Immature natural killer cell (primary cell): ENCODE measurements at regions not wholly inside any gene's neighbourhood (a gene's known extent, or its start where the extent isn't known, plus 50 kb on each side); places are given as distances from the start of the nearest gene placed in this dataset.
"Not testable (repeated sequence)": the region's sequence is repeated elsewhere in the genome, so short reads cannot be mapped to it uniquely, and the experiment has no call there.

Experiments
- DNase-seq, 3 donors: peaks; one replicate each; pipeline ENCODE4 v3.0.0; 2022; ENCODE audit warnings: mixed read lengths in 1 of 3
- H3K27ac Mint-ChIP-seq, 6 donors: one replicate each; pipeline ENCODE4 v1.8.0; 2020; ENCODE audit warnings: mixed read lengths in 6 of 6, mild to moderate bottlenecking in 5 of 6, inconsistent platforms in 4 of 6, moderate library complexity in 3 of 6
- H3K27me3 Mint-ChIP-seq, 3 donors: one replicate each; pipeline ENCODE4 v1.8.0; 2020 to 2021; ENCODE audit warnings: low read depth in 3 of 3, mild to moderate bottlenecking in 3 of 3, mixed read lengths in 3 of 3, moderate library complexity in 3 of 3, inconsistent platforms in 1 of 3
- H3K36me3 Mint-ChIP-seq, 3 donors: one replicate each; pipeline ENCODE4 v1.8.0; 2020; ENCODE audit warnings: mixed read lengths in 3 of 3, inconsistent platforms in 2 of 3, mild to moderate bottlenecking in 2 of 3
- H3K4me1 Mint-ChIP-seq, 2 donors: one replicate each; pipeline ENCODE4 v1.8.0; 2020; ENCODE audit warnings: inconsistent platforms in 2 of 2, mild to moderate bottlenecking in 2 of 2, mixed read lengths in 2 of 2, moderate library complexity in 1 of 2
- H3K4me3 Mint-ChIP-seq, 5 donors: one replicate each; pipeline ENCODE4 v1.8.0; 2020; ENCODE audit warnings: mild to moderate bottlenecking in 5 of 5, mixed read lengths in 5 of 5, inconsistent platforms in 3 of 5, moderate library complexity in 3 of 5
- H3K9me3 Mint-ChIP-seq, 6 donors: one replicate each; pipeline ENCODE4 v1.8.0; 2020; ENCODE audit warnings: mild to moderate bottlenecking in 6 of 6, mixed read lengths in 6 of 6, inconsistent platforms in 4 of 6, moderate library complexity in 3 of 6

- Mint-ChIP-seq H3K4me1 (no peaks in the 10 kb centered on the region), H3K36me3 (no peaks in the 10 kb centered on the region), H3K9me3 (no peaks in the 10 kb centered on the region), H3K4me3 (no peak overlapping the region), H3K27ac (no peak overlapping the region), H3K27me3 (peaks cover 0 to 5% (median 1%) of the 10 kb centered on the region in 3 donors)
- DNase-seq = no peak
Measured at GRCh38 chr10:117792214-117792613, 249.7 kb downstream of the EMX2 start.

DNA sequence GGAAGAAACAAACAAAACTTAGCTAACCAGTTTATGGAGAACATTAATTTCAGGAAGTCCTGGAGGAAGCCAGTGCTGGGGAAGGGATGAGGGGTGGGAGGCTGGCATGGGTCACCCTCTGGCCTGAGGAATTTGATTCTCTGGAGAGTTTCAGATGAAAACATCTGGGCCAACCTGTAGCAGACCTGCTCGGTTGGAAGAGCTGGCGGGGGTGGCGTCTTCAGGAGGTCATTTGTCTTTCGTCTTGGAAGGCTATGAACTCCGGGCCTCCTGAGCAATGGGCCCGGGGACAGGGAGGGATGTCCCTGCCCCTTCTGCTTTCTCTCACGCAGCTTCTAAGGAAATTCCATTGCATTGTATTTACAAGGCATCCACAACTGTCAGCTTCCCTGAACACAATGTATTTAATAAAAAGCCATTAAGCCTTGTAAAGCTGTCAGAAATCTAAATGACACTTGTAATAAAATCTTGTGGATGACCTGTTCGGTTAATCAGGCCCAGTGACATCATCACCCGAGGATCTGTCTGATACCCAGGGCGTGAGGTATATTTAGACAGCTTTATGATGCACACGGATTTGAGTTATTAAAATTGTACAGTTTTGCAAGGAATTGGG, 250.5 kb downstream of the RAB11FIP2 start:
- Mint-ChIP-seq H3K27ac (no peak overlapping the region), H3K4me1 (no peaks in the 10 kb centered on the region), H3K27me3 (peaks cover 1 to 7% (median 2%) of the 10 kb centered on the region in 3 donors), H3K4me3 (no peak overlapping the region), H3K36me3 (no peaks in the 10 kb centered on the region), H3K9me3 (no peaks in the 10 kb centered on the region)
- no peak for DNase-seq

- peaks cover 0 to 8% (median 3%) of the 10 kb centered on the region in 3 donors for H3K27me3 Mint-ChIP-seq
- no peak for DNase-seq
- H3K4me3 Mint-ChIP-seq = no peak overlapping the region
- no peaks in the 10 kb centered on the region for H3K4me1 Mint-ChIP-seq
- H3K27ac Mint-ChIP-seq = no peak overlapping the region
- H3K9me3 Mint-ChIP-seq = no peaks in the 10 kb centered on the region
- H3K36me3 Mint-ChIP-seq = no peaks in the 10 kb centered on the region
Measured at GRCh38 chr10:117797296-117797695, 249.4 kb downstream of the RAB11FIP2 start.

DNA sequence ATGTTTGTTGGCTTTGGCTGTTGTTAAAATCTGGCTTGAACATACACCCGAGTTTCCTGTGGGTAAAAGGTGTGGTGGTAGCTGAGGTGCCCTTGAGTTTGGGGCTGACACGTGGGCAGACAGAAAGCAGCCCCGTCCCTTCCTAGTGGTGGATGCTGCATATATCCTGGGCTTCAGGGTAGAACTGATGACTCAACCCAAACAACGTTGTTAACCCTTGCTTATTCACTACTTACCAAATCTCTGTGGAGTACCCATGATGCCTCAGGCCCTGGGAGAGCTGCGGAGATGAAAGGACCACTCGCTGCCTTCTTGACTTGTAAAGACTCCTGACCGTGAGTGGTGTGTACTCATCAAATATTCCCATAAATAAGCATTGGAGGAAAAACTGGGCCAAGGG, 245.1 kb downstream of the RAB11FIP2 start:
- Mint-ChIP-seq H3K9me3 (peaks cover 0 to 4% (median 0%) of the 10 kb centered on the region in 6 donors), H3K36me3 (no peaks in the 10 kb centered on the region), H3K27ac (no peak overlapping the region), H3K27me3 (peaks cover 4 to 6% (median 5%) of the 10 kb centered on the region in 3 donors), H3K4me1 (no peaks in the 10 kb centered on the region), H3K4me3 (no peak overlapping the region)
- no peak for DNase-seq

DNA sequence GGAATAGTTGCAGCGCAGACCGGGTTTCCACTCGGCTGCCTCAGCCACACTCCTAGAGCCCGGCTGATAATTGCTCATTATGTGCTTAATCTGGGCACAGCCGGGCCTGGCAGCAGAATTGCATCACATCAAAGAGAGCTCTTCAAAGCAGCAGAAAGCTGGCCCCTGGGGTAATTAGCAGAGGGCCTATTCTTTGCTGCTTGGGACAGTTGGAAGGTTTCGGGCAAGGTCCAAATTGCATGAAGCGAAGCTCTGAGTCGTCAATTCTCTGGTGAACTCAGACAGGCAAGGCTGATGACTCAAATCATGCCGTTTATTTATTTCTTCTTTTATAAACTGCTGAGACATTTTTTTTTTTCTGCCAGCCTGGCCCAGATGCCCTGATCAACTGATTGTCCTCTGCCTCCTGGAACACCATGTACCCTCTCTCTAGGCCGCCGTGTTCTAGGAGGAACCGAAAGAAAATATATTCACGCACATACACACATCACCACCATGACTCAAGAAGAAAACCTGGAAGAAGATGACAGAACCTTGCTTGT, 242.2 kb downstream of the RAB11FIP2 start:
- no peak overlapping the region for H3K4me3 Mint-ChIP-seq
- no peaks in the 10 kb centered on the region for H3K36me3 Mint-ChIP-seq
- H3K4me1 Mint-ChIP-seq = no peaks in the 10 kb centered on the region
- H3K27ac Mint-ChIP-seq = no peak overlapping the region
- H3K27me3 Mint-ChIP-seq = peaks cover 3 to 10% (median 7%) of the 10 kb centered on the region in 3 donors
- H3K9me3 Mint-ChIP-seq = peaks cover 0 to 7% (median 0%) of the 10 kb centered on the region in 6 donors
- DNase-seq = no peak

DNA sequence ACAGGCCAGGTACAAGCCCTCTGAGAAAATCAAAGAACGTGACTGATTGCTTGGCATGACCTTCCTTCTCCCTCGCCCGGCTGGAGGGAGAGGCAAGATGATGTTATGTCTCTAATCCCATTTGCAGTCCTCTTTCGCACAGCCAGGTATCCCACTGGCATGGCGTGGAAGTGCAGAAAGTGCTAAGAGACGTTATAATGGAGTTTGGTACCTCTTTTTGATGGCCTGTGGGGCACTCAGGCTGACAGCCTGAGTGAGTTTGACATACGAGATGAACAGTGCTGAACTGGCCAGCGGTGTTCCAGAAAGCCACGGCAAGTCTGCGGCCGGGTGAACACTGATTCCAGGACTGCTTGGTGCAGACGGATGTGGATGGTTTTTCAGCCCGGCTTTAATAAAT, 241.6 kb downstream of the RAB11FIP2 start:
- no peak overlapping the region for H3K4me3 Mint-ChIP-seq
- H3K27me3 Mint-ChIP-seq = peaks cover 3 to 10% (median 7%) of the 10 kb centered on the region in 3 donors
- H3K4me1 Mint-ChIP-seq = no peaks in the 10 kb centered on the region
- H3K9me3 Mint-ChIP-seq = peaks cover 0 to 7% (median 0%) of the 10 kb centered on the region in 6 donors
- no peaks in the 10 kb centered on the region for H3K36me3 Mint-ChIP-seq
- no peak for DNase-seq
- H3K27ac Mint-ChIP-seq = no peak overlapping the region

- Mint-ChIP-seq H3K27me3 (peaks cover 2 to 7% (median 7%) of the 10 kb centered on the region in 3 donors), H3K4me3 (no peak overlapping the region), H3K27ac (no peak overlapping the region), H3K36me3 (no peaks in the 10 kb centered on the region), H3K4me1 (no peaks in the 10 kb centered on the region), H3K9me3 (peaks cover 0 to 7% (median under 1%) of the 10 kb centered on the region in 6 donors)
- DNase-seq = no peak
Measured at GRCh38 chr10:117807441-117807840, 239.3 kb downstream of the RAB11FIP2 start.

GRCh38 chr10:117815816-117816215, 230.9 kb downstream of the RAB11FIP2 start:
- H3K9me3 Mint-ChIP-seq, DNase-seq, H3K27me3 Mint-ChIP-seq, H3K4me3 Mint-ChIP-seq, H3K4me1 Mint-ChIP-seq, H3K27ac Mint-ChIP-seq, H3K36me3 Mint-ChIP-seq: not testable (repeated sequence)

- no peak overlapping the region for H3K27ac Mint-ChIP-seq
- DNase-seq = no peak
- H3K4me1 Mint-ChIP-seq = no peaks in the 10 kb centered on the region
- H3K36me3 Mint-ChIP-seq = no peaks in the 10 kb centered on the region
- no peak overlapping the region for H3K4me3 Mint-ChIP-seq
- peaks cover 0 to 2% (median 0%) of the 10 kb centered on the region in 3 donors for H3K27me3 Mint-ChIP-seq
- H3K9me3 Mint-ChIP-seq = peaks cover 0 to 2% (median 0%) of the 10 kb centered on the region in 6 donors
Measured at GRCh38 chr10:117817116-117817515, 229.6 kb downstream of the RAB11FIP2 start.

DNA sequence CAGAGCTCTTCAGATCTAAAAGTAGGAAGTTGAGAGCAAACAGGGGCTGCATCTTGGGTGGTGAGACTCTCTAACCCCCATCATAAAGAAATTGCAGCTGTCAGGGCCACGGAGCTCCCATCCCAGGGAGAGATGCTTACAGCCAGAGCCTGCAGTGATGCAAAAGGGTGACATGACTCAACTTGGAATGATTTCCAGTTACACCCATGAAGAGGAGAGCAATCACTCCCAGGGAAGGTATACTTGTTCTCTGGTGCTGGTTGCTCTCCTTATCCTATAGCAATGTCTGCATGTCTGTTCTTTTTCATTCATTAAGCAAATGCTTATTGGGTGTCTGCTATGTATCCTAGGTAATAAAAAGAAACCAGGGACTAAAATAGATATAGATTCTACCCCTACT, 228.0 kb downstream of the RAB11FIP2 start:
- Mint-ChIP-seq H3K4me1 (no peaks in the 10 kb centered on the region), H3K36me3 (no peaks in the 10 kb centered on the region), H3K27me3 (peaks cover 0 to 2% (median 0%) of the 10 kb centered on the region in 3 donors), H3K27ac (no peak overlapping the region), H3K4me3 (no peak overlapping the region), H3K9me3 (peaks cover 0 to 2% (median 0%) of the 10 kb centered on the region in 6 donors)
- no peak for DNase-seq

DNA sequence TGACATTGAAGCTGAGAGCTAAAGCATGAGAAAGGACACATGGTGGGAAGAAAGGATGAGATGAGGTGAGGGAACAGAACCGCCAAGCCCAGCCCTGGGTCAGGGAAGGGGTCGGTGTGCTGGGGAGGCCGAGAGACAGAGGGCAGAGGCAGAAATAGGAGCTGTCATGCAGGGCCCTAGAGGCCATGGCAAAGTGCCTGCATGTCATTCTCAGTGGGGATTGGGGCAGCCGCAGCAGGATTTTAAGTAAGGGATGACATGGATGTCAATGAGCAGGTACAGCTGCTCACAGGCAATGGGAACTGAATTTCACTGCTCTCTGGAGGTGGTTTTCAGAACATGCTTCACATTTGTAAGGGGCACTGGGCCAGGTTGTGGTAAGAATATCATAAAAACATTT, 227.4 kb downstream of the RAB11FIP2 start:
- Mint-ChIP-seq H3K27ac (no peak overlapping the region), H3K4me3 (no peak overlapping the region), H3K9me3 (peaks cover 0 to 2% (median 0%) of the 10 kb centered on the region in 6 donors), H3K27me3 (peaks cover 0 to 2% (median 0%) of the 10 kb centered on the region in 3 donors), H3K36me3 (no peaks in the 10 kb centered on the region), H3K4me1 (no peaks in the 10 kb centered on the region)
- no peak for DNase-seq

DNA sequence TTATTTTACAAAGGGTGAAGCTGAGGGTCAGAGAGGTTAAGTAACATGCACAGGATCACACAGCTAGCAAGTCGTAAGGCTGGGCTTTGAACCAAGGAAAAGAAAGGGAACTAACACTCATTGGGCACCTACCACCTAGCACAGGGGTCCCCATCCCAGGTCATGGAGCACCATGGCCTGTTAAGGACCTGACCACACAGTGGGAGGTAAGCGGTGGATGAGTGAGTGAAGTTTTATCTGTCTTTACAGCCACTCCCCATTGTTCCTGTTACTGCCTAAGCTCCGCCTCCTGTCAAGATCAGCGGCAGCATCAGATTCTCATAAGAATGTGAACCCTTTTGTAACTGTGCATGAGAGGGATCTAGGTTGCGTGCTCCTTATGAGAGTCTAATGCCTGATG, 222.8 kb downstream of the RAB11FIP2 start:
- H3K9me3 Mint-ChIP-seq = peaks cover 0 to 1% (median 0%) of the 10 kb centered on the region in 6 donors
- H3K27ac Mint-ChIP-seq = no peak overlapping the region
- H3K36me3 Mint-ChIP-seq = no peaks in the 10 kb centered on the region
- DNase-seq = no peak
- H3K4me3 Mint-ChIP-seq = no peak overlapping the region
- peaks cover 0 to 4% of the 10 kb centered on the region in 2 donors for H3K4me1 Mint-ChIP-seq
- H3K27me3 Mint-ChIP-seq = peaks cover 0 to 2% (median 0%) of the 10 kb centered on the region in 3 donors

- H3K36me3 Mint-ChIP-seq = no peaks in the 10 kb centered on the region
- peak overlapping the region; percentile 69 to 86 (median 80) for H3K4me3 Mint-ChIP-seq
- H3K4me1 Mint-ChIP-seq = peaks cover 10 to 31% of the 10 kb centered on the region in 2 donors
- no peaks in the 10 kb centered on the region for H3K9me3 Mint-ChIP-seq
- H3K27me3 Mint-ChIP-seq = peaks cover 0 to 4% (median 0%) of the 10 kb centered on the region in 3 donors
- H3K27ac Mint-ChIP-seq = peak overlapping the region in 4 of 6 donors; percentile 54 to 89 (median 62)
- no peak for DNase-seq
Measured at GRCh38 chr10:117830205-117830604, 216.5 kb downstream of the RAB11FIP2 start.

- peaks cover 0 to 4% (median 0%) of the 10 kb centered on the region in 3 donors for H3K27me3 Mint-ChIP-seq
- no peaks in the 10 kb centered on the region for H3K9me3 Mint-ChIP-seq
- DNase-seq = peak; percentile 1 to 25 (median 11)
- peak overlapping the region; percentile 69 to 86 (median 80) for H3K4me3 Mint-ChIP-seq
- H3K27ac Mint-ChIP-seq = peak overlapping the region; percentile 46 to 89 (median 62)
- H3K4me1 Mint-ChIP-seq = peaks cover 10 to 31% of the 10 kb centered on the region in 2 donors
- H3K36me3 Mint-ChIP-seq = no peaks in the 10 kb centered on the region
Measured at GRCh38 chr10:117830787-117831212, 215.9 kb downstream of the RAB11FIP2 start.
